Neural cell (in vitro differentiated cells): ENCODE measurements at regions not wholly inside any gene's neighbourhood (a gene's known extent, or its start where the extent isn't known, plus 50 kb on each side); places are given as distances from the start of the nearest gene placed in this dataset.

Experiments
- CTCF ChIP-seq: fragments of 450-650 bp; IDR thresholded peaks from 2 replicates; pipeline ENCODE4 v1.5.1; 2014; ENCODE audit warnings: antibody characterized with exemption, mild to moderate bottlenecking, moderate library complexity; ENCODE audit not compliant: poor library complexity, severe bottlenecking
- EP300 ChIP-seq: fragments of 450-650 bp; conservative IDR thresholded peaks from 2 replicates; pipeline ENCODE4 v1.6.1; 2014; ENCODE audit warnings: antibody characterized with exemption, mild to moderate bottlenecking, moderate library complexity; ENCODE audit not compliant: poor library complexity, severe bottlenecking
- RAD21 ChIP-seq: fragments of 450-650 bp; conservative IDR thresholded peaks from 2 replicates; pipeline ENCODE4 v1.6.1; 2014; ENCODE audit warnings: antibody characterized with exemption, mild to moderate bottlenecking, moderate library complexity

DNA sequence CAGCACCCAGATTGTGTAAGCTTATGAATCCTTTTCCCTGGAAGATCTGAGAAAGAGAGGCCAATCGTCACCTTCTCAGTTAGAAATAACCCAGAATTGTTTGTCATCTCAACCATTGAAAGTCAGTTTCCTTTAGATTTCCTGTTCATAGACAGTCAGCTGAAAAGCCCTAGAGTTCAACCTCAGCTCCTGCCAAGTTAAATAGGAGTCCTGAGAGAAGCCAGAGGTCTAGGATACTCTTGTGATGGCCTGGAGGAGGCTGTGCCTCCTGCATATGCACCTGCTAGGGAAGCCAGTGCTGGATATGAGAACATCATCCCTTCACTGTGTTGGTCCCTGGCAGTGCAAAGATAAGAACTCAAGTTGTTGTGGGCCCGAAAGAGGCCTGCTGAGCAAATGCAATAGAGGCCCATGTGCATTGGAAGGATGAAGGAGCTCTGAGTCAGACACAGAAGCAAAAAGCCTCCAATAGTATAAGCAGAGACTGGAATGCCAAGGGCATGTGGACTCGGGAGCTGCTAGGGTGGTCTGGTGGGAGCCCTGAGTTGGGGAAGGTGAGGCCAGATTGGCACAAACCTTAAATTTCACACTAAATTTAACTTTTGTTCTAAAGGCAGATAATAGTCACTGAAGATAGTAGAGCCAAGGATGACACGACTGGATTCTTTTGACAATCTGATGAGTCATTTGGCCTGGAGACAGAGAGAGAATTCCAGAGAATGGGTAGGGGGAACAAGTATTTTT, 520.9 kb upstream of the CDH5 start:
- TF ChIP-seq CTCF (no peak), EP300 (no peak), RAD21 (no peak)
